GM19438 (cell line): ENCODE measurements at regions not wholly inside any gene's neighbourhood (a gene's known extent, or its start where the extent isn't known, plus 50 kb on each side); places are given as distances from the start of the nearest gene placed in this dataset.

Experiments used
- ATAC-seq: cut with Tn5 transposase; IDR thresholded peaks from one replicate; pipeline ENCODE4 v1.9.1; 2021; ENCODE audit warnings: low read depth; ENCODE audit not compliant: unreplicated experiment

- ATAC-seq: no peak
These were observed 856.5 kb downstream of the GATA3 start for GRCh38 chr10:8911032-8911431.

- ATAC-seq: no peak
These were observed 857.6 kb downstream of the GATA3 start for GRCh38 chr10:8912108-8912507.

DNA sequence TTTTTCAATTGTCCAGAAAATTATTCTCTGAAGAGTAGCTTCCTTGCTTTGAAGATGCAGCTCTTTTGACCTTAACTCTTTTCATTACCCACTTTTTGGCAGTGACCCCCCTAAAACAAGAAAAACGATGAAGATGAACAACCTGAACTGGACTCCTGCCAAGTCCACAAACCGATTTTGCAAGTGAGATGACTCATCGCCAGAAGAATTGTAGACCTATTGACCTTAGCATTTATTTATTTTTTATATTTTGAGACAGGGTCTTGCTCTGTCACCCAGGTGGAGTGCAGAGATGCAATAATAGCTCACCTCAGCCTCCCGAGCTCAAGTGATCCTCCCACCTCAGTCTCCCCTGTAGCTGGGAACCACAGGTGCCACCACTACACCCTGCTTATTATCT lies 859.2 kb downstream of the GATA3 start:
- ATAC-seq: no peak

DNA sequence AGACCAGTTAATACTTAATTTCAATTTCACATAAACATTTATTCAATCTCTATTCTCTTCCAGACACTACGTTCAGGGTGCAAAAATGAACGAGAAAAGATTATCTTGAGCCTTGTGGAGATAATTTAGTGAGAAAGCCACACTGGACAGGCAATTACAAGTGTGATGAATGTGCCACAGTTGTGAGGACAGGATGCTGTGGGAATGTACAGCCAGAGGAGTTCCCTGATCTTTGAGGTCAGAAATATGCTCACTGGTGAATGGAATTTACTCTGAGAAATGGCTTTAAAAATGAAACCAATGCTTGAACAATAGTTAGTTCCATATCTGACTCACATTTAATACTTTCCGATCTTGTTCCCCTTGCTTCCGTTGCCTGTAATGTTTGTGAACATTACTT lies 864.8 kb downstream of the GATA3 start:
- ATAC-seq: no peak

- no peak for ATAC-seq
These were observed 867.1 kb downstream of the GATA3 start for GRCh38 chr10:8921568-8921967.

GRCh38 chr10:8923096-8923495 lies 868.6 kb downstream of the GATA3 start:
- no peak for ATAC-seq

DNA sequence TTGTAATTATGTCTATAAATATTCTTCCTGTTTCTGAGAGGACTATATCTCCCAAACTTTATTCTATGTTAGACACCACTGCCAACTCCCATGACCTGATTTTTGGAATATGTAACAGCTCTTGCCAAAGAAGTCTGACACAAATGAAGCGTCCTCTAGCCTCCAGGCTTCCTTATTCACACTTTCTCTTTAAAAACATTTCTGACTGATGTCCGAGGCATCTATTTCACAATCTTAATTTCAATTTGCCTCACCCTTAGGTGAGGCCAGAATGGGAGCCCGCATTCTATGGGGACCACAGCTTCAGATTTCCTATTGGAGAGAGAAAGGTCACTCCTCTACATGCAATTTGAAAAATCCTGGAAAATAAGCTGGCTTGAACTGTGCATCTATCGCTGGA lies 873.2 kb downstream of the GATA3 start:
- no peak for ATAC-seq

- ATAC-seq: no peak
These were observed 892.0 kb downstream of the GATA3 start for GRCh38 chr10:8946451-8946850.

- ATAC-seq: no peak
These were observed 896.5 kb downstream of the GATA3 start for GRCh38 chr10:8950978-8951377.

GRCh38 chr10:8951440-8952089 lies 897.1 kb downstream of the GATA3 start:
- no peak for ATAC-seq

GRCh38 chr10:8956400-8956799 lies 901.9 kb downstream of the GATA3 start:
- ATAC-seq: no peak

DNA sequence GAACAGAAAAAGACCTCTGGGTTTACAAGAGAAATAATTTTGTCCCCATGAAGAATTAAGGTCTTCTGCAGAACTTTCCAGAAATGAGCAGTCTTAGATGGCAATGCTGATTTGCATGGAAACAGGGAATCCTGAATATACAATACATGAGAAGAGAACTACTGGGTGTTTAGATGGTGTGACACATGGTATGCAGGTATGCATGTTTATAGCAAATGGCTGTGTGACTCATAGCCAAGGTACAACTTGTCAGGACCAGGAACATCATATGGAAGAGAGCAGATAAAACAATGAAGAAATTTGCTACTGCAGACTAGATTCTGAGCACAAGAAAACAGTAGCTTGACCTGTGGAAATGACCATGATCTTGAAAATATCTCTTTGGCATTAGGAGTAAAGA lies 907.8 kb downstream of the GATA3 start:
- no peak for ATAC-seq

GRCh38 chr10:8967061-8967460 lies 912.6 kb downstream of the GATA3 start:
- ATAC-seq: no peak

DNA sequence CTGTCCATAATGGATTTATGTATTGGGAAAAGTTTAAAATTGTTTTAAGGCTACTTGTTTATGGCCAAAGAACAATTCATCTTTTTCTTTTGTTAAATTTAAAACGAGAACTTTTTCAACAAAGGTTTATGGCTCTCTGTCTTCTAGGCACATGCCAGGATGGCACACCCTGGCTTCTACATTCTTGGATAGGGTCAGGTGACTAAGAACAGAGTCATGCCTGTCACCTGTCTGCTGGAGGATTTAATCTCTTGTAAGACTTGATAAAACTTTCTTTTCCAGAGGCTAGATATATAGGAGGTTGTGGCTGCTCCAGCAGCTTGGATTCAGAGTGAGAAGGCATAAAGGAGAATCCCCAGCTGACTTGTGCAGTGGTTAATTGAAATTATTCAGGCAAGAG lies 915.4 kb downstream of the GATA3 start:
- ATAC-seq: no peak

GRCh38 chr10:8975535-8975934 lies 921.0 kb downstream of the GATA3 start:
- no peak for ATAC-seq

GRCh38 chr10:8978100-8978499 lies 923.6 kb downstream of the GATA3 start:
- ATAC-seq: no peak

DNA sequence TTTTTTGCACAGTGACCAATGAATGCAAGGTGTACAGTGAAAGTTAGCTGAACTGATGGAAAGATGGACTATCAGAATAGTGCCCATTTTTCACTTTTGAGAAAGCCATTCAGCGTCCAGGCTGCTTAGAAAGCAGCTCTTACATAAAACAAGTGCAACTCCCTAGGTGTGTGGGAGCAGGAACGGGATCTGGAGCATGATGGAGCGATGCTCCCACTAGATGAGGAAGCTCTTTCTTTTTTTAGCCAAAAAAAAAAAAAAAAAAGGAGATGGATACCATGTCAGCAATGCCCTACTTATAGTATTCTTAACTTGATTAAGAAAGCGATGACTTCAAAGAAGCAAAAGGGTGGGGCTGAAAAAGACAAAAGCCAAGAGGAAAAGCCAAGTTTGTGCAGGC lies 925.5 kb downstream of the GATA3 start:
- no peak for ATAC-seq

GRCh38 chr10:8981277-8981676 lies 926.8 kb downstream of the GATA3 start:
- no peak for ATAC-seq

GRCh38 chr10:8985651-8986050 lies 931.2 kb downstream of the GATA3 start:
- no peak for ATAC-seq

DNA sequence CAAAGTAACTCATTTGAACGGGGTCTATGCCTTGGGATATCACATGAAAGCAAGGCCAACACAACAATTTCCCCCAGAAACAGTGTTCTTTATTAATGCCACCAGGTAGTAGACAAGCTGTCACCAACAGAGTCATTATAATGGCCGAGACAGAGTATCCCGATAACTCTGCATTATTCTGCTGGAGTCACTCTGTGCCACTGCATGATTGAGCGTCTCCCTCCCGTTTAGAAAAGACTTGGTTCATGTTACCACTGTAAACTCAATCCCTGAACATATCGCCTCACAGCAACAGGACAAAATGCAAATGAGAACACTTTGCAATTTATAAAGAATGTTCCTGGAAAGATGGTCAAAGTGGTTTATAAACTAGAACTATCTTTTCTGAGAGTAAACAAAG lies 932.5 kb downstream of the GATA3 start:
- no peak for ATAC-seq

DNA sequence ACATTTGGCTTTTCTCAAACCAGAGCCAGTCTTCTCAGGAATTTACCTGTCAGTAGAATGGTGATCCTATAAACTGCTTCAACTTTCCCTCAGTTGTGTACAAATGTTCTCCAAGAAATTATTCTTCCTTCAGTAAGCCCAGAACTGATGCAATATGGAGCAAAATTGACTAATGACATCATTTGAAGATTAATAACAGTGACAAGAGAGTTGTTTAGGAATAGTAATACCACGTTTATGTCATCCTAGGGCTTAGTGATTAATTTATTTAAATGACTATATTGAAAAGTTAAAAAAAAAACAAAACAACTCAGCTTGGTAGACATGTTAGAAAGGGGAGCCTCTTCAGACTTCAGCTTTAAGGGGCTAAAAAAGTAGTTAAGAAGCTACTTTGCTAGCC lies 933.2 kb downstream of the GATA3 start:
- no peak for ATAC-seq

DNA sequence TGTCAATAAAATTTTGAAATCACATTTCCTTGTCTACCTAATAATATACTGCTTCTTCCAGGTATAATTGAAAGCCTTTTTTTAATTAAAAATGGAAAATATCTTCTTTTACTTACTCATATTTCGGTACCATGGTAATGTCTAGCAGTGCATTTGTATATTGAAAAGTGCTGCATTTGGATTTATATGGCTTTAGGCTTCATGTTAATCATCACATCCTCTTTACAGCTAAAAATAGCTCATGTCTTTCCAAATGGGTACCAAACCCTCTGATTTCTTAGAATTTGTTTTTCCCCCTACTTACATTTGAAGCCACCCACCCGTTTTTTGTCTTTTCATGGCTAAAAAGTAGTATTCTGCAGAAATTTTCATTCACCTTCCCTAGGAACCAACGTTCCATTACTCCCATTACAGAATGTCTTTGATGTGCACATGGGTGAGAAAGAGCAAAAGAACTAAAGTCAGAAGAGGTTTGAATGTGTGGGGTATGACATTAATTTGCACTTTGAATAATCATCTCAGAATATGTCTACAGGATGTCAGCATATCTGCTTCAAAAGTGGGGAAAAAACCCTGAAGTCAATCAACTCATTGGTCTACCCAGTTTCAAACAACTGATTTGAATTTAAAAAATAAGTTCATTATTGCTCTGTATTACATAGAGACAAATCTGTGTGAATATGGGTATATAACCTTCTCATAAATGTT lies 935.9 kb downstream of the GATA3 start:
- no peak for ATAC-seq
